ENCODE measurements at regions not wholly inside any gene's neighbourhood (a gene's known extent, or its start where the extent isn't known, plus 50 kb on each side); places are given as distances from the start of the nearest gene placed in this dataset.

- no peak for DNase-seq
Measured at GRCh38 chr12:127223731-127224130, 1043.2 kb upstream of the TMEM132C start.

- DNase-seq, result no peak
Measured at GRCh38 chr12:127230843-127231260, 1036.1 kb upstream of the TMEM132C start.

GRCh38 chr12:127231371-127231770, 1035.6 kb upstream of the TMEM132C start:
- no peak for DNase-seq

DNA sequence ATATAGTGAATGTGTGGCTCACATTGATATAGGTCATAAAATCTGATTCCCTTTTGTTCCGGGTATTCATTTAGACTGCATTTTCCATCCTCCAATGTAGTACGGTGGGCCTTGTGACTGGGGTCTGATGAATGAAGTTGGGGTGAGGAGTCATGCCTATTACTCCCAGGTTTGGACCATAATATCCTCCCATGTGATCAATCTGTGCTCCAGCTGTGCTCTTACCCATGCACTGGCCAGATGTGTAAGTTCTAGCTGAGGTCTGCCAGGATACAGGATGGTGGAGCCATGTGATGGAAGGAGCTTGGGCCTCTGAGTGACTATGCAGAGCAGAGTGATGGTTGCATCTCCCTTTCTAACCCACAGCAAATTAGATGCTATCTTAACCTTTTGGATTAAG, 1034.0 kb upstream of the TMEM132C start:
- DNase-seq, result no peak

- DNase-seq, result no peak
Measured at GRCh38 chr12:127235761-127236160, 1031.2 kb upstream of the TMEM132C start.

- DNase-seq, result no peak
Measured at GRCh38 chr12:127236491-127236890, 1030.5 kb upstream of the TMEM132C start.

GRCh38 chr12:127237151-127237550, 1029.8 kb upstream of the TMEM132C start:
- DNase-seq, result no peak

GRCh38 chr12:127238107-127238506, 1028.9 kb upstream of the TMEM132C start:
- DNase-seq, result no peak

DNA sequence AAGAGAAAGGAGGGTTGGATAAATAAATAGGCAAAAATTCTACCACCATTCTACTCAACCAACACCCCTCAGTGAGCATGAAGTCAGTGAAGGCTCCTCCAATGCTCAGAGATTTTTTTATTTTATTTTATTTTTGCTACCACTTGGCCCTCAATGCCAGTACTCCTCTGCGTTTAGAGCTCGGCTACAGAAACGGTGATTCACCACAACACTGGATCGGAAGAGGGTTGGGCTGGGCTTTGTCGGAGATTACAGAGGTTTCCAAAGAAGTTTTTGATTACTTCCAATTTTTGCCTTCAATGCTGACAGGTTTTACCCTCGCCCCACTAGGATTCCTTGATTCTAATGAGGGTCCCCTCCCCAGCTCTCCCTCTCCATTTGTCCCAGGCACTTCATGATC, 1027.2 kb upstream of the TMEM132C start:
- no peak for DNase-seq

DNA sequence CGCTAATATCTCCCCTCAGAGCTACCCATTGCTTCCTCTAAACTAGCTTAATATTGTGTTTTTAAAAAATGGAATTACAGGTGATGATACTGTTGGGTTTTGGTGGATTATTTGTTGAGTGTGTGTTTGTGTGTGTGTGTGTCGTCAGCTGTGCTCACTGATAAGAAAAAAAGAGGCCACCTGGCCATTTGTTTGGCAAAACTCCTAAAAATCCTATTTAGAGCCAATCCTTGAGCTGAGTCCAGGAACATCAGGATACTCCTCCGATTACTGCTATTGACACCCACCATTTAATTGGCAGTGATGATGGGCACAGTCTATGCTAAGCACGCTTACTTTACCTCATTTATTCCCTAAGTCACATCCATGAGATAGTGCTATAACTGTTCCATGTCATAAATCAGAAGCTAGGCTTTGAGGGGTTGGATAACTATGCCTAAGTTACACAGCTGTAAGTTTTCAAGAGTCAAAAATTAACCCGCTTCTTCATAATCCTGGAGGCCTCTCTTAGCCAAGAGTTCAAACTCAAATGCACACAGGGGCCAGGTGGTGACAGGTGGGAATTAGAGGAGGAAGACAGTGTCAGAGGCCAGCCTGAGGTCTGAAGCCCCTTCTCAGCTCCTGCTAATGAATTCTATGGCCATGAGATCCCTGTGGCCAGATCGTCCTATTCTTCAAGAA, 1026.6 kb upstream of the TMEM132C start:
- DNase-seq, result no peak

GRCh38 chr12:127241072-127241817, 1025.7 kb upstream of the TMEM132C start:
- DNase-seq, result no peak

- no peak for DNase-seq
Measured at GRCh38 chr12:127245009-127245408, 1022.0 kb upstream of the TMEM132C start.

DNA sequence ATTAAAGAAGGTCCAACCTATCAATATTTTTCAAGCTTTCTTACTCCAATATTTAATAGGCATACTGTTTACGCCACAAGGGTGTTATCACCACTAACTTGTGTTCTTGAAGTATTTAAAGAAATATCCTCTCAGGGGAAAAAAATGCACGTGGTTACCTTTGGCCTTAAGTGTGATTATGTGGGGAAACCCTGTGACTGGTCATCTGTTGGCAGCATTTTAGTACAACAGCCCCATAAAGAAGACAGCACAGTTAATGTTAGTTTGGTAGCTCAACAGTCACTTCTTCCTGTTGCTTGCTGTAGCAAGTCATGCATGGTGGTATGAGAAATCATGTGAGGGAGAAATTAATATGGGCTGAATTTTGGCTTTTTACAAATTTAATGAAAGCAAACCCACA, 1021.5 kb upstream of the TMEM132C start:
- DNase-seq, result no peak

DNA sequence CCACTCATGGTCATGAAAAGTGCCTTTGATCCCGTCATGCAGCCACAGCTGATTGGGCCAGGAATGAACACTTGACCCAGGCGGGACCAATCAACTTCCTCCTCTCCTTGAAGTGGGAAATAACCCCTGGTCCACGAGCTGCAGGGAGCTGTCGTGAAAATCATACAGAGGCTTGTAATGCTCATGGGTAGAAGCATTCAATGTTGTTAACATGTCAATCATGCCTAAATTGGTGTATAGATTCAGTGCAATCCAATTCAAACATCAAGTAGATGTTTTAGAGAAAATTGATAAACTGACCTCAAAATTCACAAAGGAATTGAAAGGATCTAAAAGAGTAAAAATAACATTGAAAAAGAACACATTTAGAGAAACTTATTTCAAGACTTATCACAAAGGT, 1019.0 kb upstream of the TMEM132C start:
- DNase-seq, result no peak

DNA sequence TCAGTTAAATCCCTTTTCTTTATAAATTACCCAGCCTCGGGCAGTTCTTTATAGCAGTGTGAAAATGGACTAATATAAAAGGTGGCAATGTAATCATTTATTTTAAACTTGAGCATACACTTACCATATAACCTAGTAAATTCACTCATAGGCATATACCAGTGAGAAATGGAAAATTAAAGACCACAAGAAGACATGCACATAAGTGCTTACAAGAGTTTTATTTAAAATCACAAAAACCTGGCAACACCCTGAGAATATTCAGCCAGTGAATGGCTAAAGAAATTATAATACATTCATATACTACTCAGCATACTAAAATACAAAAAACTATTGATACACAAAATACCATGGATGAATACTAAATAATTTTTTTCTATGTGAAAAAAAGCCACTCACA, 1017.5 kb upstream of the TMEM132C start:
- no peak for DNase-seq

DNA sequence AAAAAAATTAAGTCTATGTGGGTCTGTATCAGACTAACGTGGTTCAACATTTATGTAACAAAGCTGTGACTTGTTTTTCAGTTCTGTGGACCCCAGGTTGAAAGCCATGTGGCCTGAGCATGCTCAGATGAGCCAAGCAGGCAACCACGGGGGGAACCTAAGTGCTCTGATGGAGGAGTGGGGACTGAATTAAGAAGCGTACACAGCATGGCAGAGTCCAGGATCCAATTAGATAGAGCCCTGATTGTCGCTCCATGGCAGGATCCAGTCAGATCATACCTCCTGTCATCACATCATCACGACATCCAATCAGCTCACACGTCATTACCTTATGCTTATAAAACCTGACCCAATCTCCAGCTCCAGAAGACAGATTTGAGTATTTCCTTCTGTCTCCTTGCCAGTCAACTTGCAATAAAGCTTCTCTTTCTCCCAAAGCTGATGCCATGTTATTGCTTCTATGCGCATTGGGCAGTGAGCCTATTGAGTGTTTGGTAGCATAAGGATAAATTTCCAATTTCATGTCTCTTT, 1013.1 kb upstream of the TMEM132C start:
- DNase-seq, result no peak

DNA sequence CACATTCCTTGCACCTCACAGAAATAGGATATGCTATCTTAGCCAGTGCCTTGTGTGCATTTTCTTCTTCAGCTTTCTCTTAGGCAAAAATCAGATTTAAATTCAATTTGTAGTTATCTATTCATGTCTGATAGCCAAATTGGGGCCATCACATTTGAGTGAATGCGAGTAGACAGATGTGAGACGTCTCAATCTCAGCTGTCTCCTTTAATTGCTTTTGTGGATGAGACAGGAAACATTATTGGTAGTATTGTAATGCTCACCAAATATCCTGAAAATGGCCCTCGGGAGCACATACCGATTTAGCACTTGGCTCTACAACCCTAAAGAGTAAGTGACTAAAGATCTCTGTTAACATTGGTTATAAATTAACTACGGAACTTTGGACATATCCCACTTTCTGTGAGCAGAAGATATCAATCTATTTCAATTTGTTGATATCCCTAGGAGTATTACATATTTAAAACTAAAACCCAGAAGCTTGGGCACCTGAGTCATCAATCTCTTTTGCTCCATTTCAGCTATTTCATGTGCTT, 1012.5 kb upstream of the TMEM132C start:
- DNase-seq, result no peak

- DNase-seq, result no peak
Measured at GRCh38 chr12:127257366-127257935, 1009.5 kb upstream of the TMEM132C start.

GRCh38 chr12:127260531-127260930, 1006.4 kb upstream of the TMEM132C start:
- DNase-seq, result no peak

- no peak for DNase-seq
Measured at GRCh38 chr12:127260999-127261398, 1006.0 kb upstream of the TMEM132C start.

DNA sequence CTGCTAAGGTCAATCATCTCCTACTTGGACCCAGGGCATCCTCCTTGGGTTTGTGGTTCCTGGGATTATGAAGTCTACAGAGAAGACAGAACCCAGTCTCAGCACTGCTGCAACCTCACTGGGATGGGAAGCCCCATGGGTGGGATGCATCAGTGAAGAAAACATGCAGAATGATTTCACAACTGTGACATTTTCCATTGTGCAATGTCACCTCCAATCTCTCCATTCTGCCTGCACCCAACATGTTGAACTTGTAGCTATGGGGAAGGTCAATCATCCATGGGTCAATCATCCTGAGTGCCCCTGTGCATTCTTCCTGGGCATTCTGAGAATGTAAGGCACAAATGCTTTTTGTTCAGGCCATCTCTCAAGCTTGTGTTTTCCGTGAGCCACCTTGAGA, 1004.4 kb upstream of the TMEM132C start:
- no peak for DNase-seq

DNA sequence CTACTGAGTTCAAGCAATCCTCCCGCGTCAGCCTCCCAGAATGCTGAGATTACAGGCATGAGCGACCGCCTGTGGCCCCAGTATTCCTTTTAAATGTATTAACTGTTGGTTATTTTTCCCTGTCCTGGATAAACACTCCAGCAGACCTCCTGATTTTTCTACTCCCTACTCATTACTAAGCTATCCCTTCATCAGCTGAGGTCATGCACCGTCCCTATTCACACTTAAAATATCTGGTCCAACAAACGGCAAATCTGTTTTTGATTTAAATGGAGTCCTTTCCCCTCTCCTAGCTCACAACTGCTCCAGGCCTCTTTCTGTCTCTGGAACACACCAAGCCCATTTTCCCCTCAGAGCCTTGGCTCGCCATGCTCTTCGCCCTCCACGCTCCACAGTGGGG, 1003.3 kb upstream of the TMEM132C start:
- no peak for DNase-seq

- no peak for DNase-seq
Measured at GRCh38 chr12:127267128-127267527, 999.8 kb upstream of the TMEM132C start.

DNA sequence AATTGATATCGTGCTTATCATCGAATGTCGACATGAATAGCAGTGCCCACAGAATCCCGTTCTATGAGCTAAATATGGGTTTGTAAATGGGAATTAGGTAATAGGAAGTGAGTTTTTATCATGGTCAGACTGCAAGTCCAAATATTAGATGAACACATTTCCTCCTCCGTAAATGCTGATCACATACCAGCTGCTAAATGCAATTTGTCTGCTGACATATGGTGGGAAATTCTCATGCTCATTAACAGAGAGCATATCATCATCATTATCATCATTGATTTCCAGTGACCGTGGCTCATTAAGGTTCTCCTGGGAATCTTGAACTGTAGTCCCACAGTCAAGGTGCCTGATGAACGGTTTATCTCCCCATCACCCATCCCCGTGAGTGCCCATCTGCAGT, 998.8 kb upstream of the TMEM132C start:
- DNase-seq, result no peak
